HG03159 (cell line): ENCODE measurements at regions not wholly inside any gene's neighbourhood (a gene's known extent, or its start where the extent isn't known, plus 50 kb on each side); places are given as distances from the start of the nearest gene placed in this dataset.
"Not testable (repeated sequence)": the region's sequence is repeated elsewhere in the genome, so short reads cannot be mapped to it uniquely, and the experiment has no call there.

Source experiments
- ATAC-seq: cut with Tn5 transposase; IDR thresholded peaks from one replicate; pipeline ENCODE4 v1.9.1; 2021; ENCODE audit warnings: mild to moderate bottlenecking, moderate library complexity; ENCODE audit not compliant: unreplicated experiment

DNA sequence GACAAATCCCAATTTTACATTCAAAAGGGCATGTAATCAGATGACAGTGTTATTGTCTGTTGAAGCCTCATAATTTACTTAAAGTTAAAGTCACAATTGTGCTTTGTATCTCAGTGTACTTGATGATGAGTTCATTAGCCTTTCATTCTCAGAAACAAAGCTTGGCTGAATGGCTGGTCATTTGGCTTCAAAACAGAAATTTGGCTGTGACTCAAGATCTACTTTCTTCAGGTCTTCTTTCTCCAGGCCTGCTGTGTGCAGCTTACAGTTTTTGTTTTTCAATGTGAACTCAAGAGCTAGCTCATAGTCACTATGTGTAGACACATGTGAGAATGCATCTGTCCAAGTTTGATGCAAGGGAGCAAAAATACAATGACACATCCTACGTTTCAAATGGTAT lies 2003.6 kb upstream of the WWC1 start:
- no peak for ATAC-seq

DNA sequence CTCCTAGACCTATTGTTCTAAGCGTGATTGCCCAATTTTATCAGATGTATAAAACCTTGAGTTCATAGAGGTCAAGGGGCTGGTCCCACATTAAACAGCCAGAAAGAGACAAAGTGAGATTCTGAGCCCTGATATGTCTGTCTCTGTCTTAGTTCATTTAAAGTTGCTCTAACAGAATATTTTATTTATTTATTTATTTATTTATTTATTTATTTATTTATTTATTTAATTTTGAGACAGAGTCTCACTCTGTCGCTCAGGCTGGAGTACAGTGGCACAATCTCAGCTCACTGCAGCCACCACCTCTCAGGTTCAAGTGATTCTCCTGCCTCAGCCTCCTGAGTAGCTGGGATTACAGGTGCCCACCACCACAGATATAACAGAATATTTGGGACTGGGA lies 1999.6 kb upstream of the WWC1 start:
- ATAC-seq: not testable (repeated sequence)

DNA sequence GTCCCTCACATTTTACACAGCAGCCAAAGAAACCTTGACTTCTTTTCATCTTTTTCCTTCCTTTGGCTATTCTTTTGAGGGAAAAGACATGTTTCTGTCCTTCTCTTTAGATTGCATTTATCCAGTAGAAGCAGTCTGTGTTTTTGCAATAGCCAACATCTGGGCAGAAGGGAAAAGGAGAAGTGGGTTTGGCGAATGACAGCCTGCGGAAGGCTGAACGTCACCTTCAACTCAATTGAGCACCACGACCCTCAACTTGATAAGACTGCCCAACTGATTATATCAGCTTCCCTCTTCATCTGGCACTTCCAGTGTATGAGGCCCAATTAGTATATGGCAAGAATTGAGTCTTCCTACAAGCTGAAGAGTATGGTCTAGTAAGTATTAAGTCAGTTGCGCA lies 1997.6 kb upstream of the WWC1 start:
- no peak for ATAC-seq

DNA sequence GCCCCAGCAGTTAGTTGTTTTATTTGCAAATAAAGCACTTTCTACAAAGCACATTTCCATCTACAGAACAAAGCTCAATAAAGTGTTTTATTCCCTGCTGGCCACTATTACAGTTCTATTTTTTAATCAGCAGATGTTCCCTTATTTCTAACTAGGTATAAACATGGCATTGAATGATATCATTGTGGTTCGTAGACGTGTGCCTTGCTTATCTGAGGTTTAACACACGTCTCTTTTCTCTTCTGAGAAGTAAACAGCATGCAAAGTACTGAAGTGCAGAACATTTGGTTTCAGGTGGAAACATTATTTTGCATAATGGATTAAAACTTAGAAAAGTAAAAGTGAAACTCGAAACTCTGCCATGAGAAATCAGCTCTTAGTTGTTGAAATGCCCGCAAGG lies 1989.3 kb upstream of the WWC1 start:
- no peak for ATAC-seq

DNA sequence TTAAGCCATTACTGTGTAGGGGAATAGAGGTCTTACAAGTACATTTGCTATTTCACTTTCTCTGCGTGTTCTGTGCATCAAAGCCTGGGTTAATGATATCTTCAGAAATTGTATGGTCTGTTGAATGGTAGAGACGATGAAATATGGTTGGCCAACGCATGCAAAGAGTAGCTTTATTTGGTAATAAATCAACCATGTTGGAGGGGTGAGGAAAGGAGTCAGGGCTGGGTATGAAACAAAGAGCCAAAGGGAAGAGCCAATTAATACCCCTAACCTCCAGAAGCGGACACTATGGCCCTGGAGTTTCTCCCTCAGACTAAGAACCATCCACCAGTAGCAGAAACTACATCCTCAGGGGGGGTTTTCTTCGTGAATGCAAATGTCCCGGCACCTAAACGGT lies 1974.0 kb upstream of the WWC1 start:
- ATAC-seq: no peak

DNA sequence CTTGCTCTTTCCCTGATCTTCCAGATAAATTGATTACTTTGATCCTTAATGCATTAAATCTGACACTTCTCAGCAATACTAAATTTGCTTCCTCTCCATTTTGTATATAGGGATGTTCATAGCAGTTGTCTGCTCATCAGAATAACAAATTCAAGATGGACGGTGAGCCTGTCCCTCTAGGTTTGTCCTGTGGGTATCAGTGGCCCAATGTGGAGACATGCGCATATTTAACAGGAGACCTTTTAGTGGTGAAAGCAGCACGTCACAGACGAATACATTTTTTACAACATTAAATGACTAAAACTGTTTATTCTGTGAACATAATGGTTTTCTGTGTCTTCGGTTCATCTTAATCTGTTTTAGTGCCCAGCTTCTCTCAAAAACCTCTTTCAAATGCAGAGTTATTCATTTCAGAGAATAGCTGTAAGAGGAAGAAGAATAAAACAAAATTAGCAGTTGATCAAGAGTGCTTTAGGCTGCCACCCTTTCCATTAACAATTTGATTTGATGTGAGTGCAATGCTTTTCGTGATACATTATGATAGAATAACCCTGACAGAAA lies 1970.4 kb upstream of the WWC1 start:
- ATAC-seq: no peak

DNA sequence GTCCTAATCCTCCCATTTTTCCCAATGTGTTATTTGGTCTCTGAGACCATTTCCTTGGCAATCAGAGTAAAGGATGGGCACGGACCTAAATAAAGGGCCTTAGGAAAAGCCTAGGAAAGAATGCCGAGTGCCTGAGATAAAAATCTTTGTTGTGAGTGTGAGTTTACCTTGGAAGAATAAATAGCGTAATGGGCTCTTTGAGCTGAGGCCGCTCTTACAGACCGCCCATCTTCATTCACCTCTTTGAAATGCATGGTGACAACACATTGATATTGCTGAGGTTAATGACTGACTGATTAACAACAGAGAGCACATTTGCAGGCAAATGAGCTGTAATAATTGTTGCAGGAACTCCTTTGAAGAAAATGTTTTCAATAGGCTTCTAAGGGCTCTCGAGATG lies 1967.1 kb upstream of the WWC1 start:
- ATAC-seq: no peak

DNA sequence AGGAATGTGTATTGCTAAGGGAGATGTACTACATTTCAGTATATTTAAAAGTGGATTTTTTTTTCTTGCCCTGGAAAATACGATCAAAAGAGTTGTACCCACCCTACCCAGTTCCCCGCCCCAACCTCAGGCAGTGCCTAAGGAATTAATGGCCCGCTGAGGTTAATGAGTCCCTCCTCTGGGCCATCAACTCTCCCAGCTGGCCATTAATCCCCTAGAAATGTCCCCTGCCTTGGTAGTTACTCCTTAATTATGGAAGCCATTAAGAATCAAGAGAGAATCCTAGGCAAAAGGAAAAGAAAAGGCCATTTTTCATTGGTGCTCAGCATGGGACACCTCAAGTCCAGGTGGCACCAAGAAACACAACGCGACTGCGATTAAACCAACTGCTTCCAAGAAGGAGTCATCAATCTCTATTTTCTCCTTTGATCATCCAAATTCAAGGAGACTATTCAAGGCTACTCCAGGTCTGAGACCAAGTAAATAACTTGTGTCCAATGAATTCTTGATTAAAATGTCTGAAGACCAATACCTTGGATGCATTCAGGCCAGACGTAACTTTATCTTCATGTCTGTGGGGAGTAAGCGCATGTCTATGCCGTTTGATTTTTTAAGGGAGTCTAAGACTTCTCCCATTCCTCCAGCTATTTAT lies 1962.2 kb upstream of the WWC1 start:
- ATAC-seq: no peak

DNA sequence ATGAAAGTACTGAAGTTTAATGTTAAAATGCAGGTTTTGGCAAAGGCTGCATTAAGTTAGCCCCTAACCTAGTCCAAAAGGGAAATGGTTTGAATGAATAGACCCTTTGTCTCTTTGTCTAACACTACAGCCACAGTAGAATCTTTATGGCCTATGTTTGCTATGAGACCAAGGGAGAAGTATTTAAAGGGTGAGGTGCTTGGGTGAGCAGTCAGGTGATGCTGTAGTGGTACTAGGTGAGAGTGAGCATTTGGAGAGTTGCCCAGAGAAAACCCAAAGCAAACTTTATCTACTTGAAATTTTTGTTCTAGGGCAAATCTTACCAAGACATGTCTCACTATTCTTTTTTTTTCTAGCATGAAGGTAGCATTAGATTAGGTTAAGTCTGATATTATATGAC lies 1961.4 kb upstream of the WWC1 start:
- no peak for ATAC-seq

DNA sequence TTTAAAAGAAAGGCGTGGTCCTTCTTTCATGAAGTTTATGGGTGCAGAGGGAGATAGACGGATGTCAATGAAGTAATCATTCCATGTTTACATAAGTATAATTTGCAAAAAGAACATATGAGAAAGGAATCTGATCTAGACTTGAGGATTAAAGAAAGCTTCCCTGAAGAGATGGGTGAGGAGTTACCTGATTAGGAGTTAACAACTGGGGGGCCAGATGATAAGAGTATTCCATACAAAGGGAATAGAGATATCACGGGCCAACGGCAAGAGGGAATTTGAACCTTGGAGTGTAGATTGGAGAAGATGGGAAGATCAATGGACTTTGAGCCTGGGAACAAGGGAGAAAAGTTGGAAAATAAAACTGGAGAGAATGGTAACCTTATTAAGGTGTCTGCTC lies 1959.9 kb upstream of the WWC1 start:
- no peak for ATAC-seq

DNA sequence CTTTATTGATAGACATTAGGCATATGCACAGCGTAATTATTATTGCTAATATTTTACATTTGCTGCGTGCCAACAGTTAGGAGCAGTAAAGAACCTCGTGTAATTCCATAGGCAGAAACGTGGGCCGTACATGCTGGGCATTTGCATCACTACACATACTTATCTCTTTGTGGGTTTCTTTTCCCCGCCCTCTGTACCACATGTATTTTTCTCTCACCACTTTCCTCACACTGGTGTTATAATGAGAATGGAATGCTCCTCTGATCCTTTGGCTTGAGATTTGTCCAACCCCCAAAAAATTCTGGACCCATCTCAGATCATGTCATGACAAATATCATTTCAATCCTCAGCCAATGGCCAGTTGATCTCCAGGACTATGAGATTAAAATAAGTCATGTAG lies 1952.6 kb upstream of the WWC1 start:
- ATAC-seq: no peak

DNA sequence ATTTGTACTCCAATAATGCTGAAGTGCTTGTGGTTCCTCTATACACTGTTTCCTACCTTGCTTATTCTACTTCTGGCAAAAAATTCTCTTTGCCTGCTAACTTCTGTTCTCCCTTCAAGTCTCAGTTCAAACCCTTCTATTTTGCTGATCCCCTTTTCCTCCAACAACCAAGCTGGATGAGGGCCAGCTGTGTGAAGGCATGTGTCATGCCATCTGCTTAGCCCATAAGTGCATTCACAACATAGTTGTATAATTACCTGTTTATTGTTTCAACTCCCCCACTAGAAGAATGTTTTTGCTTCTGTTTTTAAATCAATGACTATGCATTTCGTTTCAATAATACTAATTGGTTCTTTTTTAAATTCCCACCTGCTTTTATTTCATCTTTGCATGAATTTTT lies 1951.4 kb upstream of the WWC1 start:
- no peak for ATAC-seq

DNA sequence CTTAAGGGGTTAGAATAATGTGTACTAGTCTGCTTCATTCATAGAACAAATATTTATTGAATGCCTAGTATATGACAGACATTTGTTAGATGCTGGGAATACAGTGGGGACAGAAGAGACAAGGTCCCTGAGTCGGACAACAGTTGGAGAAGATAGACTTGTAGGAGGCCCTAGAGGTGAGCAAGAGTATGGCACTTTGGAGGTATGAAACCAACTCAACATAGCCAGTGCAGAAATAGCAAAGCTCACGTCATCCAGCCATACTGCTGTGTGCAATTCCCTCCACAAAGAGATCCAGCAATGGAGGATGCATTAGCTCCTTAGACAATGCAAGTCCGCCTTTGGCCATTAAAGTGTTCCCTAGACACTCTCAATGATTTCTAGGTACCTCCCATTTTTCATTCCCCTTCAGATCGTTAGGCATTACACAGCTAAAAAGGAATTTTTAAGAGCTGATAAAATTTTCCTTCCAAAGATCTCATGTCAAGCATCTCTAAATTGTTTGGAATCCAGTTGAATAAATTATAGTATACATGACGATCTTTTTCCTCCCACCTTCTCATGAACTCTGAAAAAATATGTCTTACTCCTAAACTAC lies 1949.6 kb upstream of the WWC1 start:
- ATAC-seq: no peak

DNA sequence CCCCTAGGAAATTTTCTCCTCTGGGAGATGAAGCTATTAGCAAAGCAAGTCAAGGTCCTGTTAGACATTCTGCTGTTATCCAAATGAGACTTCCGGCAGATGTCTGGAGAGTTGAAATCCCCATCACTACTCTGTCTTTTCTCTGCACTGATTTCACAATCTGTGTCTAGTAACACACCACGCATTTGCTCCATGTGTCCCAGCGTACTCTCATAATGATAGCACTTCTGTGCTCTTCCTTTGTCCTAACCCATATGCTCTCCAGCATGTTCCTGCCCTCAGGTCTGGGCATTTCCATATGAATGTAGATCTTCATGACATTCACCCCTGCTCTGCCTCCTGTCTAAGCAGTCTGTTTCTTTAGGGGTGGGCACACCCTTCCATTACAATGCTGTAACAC lies 1949.0 kb upstream of the WWC1 start:
- ATAC-seq: no peak

DNA sequence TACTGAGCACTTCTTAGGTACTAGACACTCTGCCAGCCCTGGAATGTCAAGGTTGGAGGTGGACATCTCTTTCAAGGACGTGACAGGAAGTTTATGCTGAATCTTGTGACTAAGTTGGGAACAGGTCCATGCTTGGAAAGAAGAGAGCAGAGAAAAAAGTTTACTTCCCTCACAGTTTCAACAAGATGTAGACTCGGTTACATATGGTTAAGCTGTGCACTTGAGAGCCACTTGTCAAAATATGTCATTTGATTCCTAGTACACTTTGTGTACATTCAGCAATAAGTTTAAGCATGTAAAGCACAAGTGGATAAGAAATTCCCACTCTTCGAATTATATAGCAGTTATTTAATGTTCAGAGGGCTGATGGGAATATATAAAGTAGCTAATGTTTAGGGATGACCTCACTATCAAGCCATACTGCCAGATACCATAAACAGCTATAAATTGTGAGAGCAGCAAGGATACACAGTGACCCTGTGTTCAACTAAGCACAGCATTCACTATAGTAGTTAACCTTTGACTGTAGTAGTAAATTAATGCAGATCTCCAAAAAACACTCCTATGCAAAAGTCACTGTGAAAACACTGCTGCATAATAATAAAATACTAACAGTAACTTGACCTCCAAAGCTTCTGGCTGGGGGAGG lies 1944.6 kb upstream of the WWC1 start:
- no peak for ATAC-seq

DNA sequence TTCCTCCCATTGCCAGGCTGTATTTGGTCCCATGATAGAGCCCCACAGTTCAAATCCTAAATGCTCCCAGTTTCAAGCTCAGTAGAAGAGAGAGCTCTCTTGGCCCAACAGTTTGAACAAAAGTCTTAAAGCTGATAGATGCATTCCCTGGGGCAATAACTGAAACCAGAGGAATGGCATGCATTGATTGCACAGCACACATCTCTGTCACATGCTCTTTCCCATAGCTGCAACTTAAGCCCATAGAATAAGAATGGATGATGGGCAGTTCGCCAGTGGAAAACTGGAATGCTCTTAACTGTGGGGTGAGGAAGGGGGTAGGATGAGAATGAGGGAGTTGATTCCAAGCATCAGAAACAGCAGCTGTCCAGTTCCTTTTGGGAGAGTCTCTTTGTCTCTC lies 1942.4 kb upstream of the WWC1 start:
- no peak for ATAC-seq

DNA sequence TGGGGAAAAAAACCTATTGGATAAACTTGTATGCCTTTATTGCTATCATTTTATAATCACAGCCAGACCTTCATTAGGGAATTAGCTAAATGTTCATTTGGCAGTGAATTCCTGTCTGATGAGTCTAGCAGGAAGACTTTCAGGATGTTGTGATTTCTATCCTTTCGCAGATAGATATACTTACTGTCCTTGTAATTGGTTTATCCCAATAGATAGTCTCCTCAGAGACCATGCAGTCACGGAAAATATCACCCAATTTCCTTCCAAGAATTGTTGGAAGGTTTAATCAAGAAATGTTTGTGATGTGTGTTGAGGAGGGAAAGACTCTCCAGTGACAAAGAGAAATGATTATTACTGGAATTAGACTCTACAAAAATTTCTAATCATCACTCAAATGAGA lies 1937.9 kb upstream of the WWC1 start:
- no peak for ATAC-seq

DNA sequence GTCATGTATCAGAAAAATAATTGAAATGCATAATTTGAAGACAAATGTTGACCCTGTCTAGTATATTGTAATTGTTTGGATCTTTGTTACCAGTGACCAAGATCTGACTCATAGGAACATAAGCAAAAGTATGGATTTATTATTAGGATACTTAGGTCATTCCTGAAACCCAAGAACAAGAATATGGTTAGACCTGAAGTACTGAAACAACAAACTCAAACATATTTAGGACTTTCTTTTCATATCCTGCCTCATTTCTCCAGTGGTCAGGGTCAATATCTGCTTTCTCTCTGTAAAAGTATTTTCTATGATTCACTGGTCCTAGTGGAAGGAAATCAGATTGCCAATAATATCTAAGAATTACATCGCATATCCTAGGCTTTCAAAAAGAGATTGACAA lies 1937.1 kb upstream of the WWC1 start:
- no peak for ATAC-seq

DNA sequence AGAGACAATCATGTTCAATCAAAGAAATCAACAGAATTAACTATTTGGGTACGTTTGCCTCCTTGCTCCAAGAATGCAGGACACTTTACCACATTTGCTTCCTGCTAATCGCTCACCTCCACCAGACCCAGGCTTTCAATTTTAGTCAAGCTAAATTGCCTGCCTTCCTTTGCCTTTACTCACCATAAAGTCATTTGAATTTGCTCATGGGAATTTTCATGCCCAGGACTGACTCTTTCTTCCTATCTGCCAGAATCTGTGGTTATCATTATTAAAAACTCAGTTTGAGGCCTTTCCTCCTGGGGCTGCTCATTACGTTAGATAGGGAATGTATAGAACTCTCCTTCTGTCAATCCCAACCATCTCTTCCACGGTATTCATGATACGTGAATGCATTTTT lies 1935.3 kb upstream of the WWC1 start:
- ATAC-seq: no peak

DNA sequence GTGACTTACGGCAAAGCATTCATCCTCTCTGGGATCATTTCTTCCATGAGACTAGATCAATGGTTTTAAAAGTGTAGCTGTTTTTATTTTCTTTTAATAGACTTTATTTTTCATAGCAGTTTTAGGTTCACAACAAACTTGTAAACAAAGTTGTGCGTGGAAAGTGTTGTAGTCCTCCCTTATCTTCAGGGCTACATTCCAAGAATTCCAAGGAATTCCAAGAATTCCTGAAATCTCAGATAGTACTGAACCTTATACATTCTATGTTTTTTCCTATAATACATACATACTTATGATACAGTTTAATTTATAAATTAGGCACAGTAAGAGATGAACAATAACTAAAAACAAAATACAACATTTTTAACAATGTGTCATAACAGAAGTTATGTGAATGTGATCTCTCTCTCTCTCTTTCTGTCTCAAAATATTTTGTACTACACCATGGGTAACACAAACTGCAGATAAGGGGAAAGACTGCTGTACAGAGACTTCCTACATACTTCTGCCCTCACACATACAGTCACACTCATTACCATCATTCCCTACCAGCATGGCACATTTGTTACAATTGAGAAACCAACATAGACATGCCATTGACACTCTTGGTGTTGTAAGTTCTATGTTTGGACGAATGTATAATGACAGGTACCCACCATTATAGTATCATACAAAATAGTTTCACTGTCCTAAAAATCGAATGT lies 1933.2 kb upstream of the WWC1 start:
- no peak for ATAC-seq

DNA sequence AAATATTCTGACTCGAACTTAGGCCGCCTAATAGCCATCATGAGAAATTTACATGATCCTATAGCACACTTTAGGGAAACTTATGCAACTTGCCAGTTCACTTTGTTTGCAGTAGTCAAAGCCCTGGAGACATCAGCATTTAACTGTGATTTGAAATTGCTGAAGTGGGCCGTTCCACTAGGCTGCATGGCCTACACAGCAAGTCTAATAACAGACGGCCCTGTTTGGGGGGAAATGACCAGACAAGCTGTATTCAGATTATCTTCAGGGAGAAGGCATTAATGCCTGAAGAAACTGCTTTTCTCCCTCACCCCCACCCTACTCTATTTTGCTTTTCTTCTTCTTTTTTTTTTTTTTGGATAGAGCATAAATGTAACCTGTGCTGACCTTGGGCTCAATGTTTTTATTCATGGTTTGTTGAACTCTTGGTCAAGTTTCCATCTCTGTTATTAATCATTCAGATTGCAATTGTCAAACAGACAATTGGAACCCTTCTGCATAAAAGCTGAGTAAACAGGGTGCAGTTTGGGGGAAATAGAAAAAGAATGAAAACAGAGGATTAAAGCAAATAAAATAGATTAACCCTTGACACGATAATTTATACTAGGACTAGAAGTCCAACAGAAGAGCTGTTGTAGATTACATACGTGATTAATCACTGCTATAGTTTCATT lies 1928.2 kb upstream of the WWC1 start:
- no peak for ATAC-seq
